Fibroblast of lung (primary cell): ENCODE measurements at regions not wholly inside any gene's neighbourhood (a gene's known extent, or its start where the extent isn't known, plus 50 kb on each side); places are given as distances from the start of the nearest gene placed in this dataset.

Source experiments
- DNase-seq, 2 donors: peaks; one replicate each; pipeline versions ENCODE4 v3.0.0 to v3.0.0-alpha.2; 2010; ENCODE audit warnings: low read depth in 2 of 2
- H2AFZ ChIP-seq: 2 replicates; pipeline ENCODE4 v1.5.1; 2012; ENCODE audit warnings: low read length, control low read depth, inconsistent platforms
- H3K27ac ChIP-seq: 2 replicates; pipeline ENCODE4 v1.5.1; 2011; ENCODE audit warnings: low read length, control low read depth; ENCODE audit not compliant: insufficient read depth
- H3K27me3 ChIP-seq: 2 replicates; pipeline ENCODE4 v1.5.1; 2011; ENCODE audit warnings: mild to moderate bottlenecking, low read length; ENCODE audit not compliant: control insufficient read depth, insufficient read depth
- H3K36me3 ChIP-seq: 2 replicates; pipeline ENCODE4 v1.5.1; 2011; ENCODE audit warnings: low read length; ENCODE audit not compliant: control insufficient read depth, insufficient read depth
- H3K4me1 ChIP-seq: 2 replicates; pipeline ENCODE4 v1.5.1; 2011; ENCODE audit warnings: low read length; ENCODE audit not compliant: control insufficient read depth, insufficient read depth; ENCODE audit errors: extremely low read depth
- H3K4me2 ChIP-seq: 2 replicates; pipeline ENCODE4 v1.5.1; 2011; ENCODE audit warnings: low read length, control low read depth; ENCODE audit not compliant: insufficient read depth; ENCODE audit errors: extremely low read depth
- H3K4me3 ChIP-seq, 4 experiments: fragments of 200-600 bp in 1 of 4; sonication (generic) in 1 of 4; replicated peaks in 1 of 4; 2 replicates each; pipeline ENCODE4 v1.5.1; 2011 to 2016; ENCODE audit warnings: low read length in 4 of 4, low read depth in 3 of 4, mild to moderate bottlenecking in 3 of 4, control low read depth in 2 of 4, inconsistent platforms in 1 of 4, mixed read lengths in 1 of 4; ENCODE audit not compliant: insufficient read depth in 1 of 4; ENCODE audit errors: control extremely low read depth in 1 of 4
- H3K79me2 ChIP-seq: 2 replicates; pipeline ENCODE4 v1.5.1; 2012; ENCODE audit warnings: mild to moderate bottlenecking, low read length, inconsistent platforms; ENCODE audit not compliant: control insufficient read depth, insufficient read depth
- H3K9ac ChIP-seq: 2 replicates; pipeline ENCODE4 v1.5.1; 2011; ENCODE audit warnings: mild to moderate bottlenecking, low read length, control low read depth; ENCODE audit not compliant: insufficient read depth
- H3K9me3 ChIP-seq: 2 replicates; pipeline ENCODE4 v1.5.1; 2012; ENCODE audit warnings: low read depth, low read length; ENCODE audit not compliant: control insufficient read depth, insufficient read depth
- H4K20me1 ChIP-seq: 2 replicates; pipeline ENCODE4 v1.5.1; 2011; ENCODE audit warnings: low read length; ENCODE audit not compliant: control insufficient read depth, insufficient read depth; ENCODE audit errors: extremely low read depth
- CTCF ChIP-seq, 2 donors: IDR thresholded peaks in 1 of 2; conservative IDR thresholded peaks in 1 of 2; 1 replicate in 1 of 2; 2 replicates in 1 of 2; pipeline ENCODE4 v1.5.1; 2011 to 2012; ENCODE audit warnings: low read length in 2 of 2, control low read depth in 1 of 2, inconsistent platforms in 1 of 2, low read depth in 1 of 2, mild to moderate bottlenecking in 1 of 2
- EZH2 ChIP-seq: IDR thresholded peaks from 2 replicates; pipeline ENCODE4 v1.5.1; 2012; ENCODE audit warnings: low read length, control low read depth, mild to moderate bottlenecking; ENCODE audit errors: missing control alignments

- no peak for TF ChIP-seq CTCF (conservative IDR thresholded peaks at IDR 0.05 in 1 of 2, IDR thresholded peaks at IDR 0.05 in 1 of 2; ENCODE audit: low read depth in 1 of 2, low read length in 2 of 2)
- no peak for TF ChIP-seq EZH2
- Histone ChIP-seq H3K4me3 (no peak overlapping the region), H3K27ac (no peak overlapping the region), H4K20me1 (no peaks in the 10 kb centered on the region), H3K9me3 (no peaks in the 10 kb centered on the region), H3K4me1 (no peaks in the 10 kb centered on the region), H2AFZ (no peak overlapping the region), H3K36me3 (no peaks in the 10 kb centered on the region), H3K9ac (no peak overlapping the region), H3K27me3 (no peaks in the 10 kb centered on the region), H3K79me2 (no peaks in the 10 kb centered on the region), H3K4me2 (no peak overlapping the region)
- DNase-seq = no peak
Observed at GRCh38 chr3:34377961-34378360, 579.5 kb downstream of the PDCD6IP start.

GRCh38 chr3:34381243-34381642 lies 582.8 kb downstream of the PDCD6IP start:
- Histone ChIP-seq H3K79me2 (no peaks in the 10 kb centered on the region), H3K9ac (no peak overlapping the region), H3K4me3 (no peak overlapping the region), H2AFZ (no peak overlapping the region), H3K9me3 (no peaks in the 10 kb centered on the region), H3K27ac (no peak overlapping the region), H3K36me3 (no peaks in the 10 kb centered on the region), H4K20me1 (no peaks in the 10 kb centered on the region), H3K27me3 (no peaks in the 10 kb centered on the region), H3K4me1 (no peaks in the 10 kb centered on the region), H3K4me2 (no peak overlapping the region)
- TF ChIP-seq CTCF (conservative IDR thresholded peaks at IDR 0.05 in 1 of 2, IDR thresholded peaks at IDR 0.05 in 1 of 2; ENCODE audit: low read depth in 1 of 2, low read length in 2 of 2) (no peak), EZH2 (no peak)
- no peak for DNase-seq

DNA sequence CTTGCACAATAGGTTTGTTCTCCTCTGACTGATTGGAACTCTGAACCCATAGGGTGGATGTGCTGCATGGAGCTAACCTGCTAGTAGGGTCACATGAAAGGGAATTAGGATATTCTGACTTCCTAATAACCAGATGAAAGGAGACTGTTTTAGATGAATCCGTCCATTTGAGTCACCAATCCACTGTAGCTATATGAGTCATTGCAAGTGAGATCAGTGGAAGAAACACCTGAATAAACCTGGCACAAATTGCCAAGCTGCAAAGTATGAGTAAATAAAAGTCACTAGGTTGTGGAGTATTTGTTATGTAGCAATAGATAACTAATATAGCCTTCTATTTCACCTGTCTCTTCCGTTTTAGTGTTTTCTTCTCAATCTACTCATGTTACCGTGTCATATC lies 584.4 kb downstream of the PDCD6IP start:
- H3K36me3 ChIP-seq = no peaks in the 10 kb centered on the region
- no peaks in the 10 kb centered on the region for H4K20me1 ChIP-seq
- no peaks in the 10 kb centered on the region for H3K4me1 ChIP-seq
- H3K27ac ChIP-seq = no peak overlapping the region
- no peak overlapping the region for H3K4me2 ChIP-seq
- H3K9ac ChIP-seq = no peak overlapping the region
- TF ChIP-seq CTCF (conservative IDR thresholded peaks at IDR 0.05 in 1 of 2, IDR thresholded peaks at IDR 0.05 in 1 of 2; ENCODE audit: low read depth in 1 of 2, low read length in 2 of 2) (no peak), EZH2 (no peak)
- DNase-seq = no peak
- H3K9me3 ChIP-seq = no peaks in the 10 kb centered on the region
- H2AFZ ChIP-seq = no peak overlapping the region
- no peak overlapping the region for H3K4me3 ChIP-seq
- no peaks in the 10 kb centered on the region for H3K27me3 ChIP-seq
- H3K79me2 ChIP-seq = no peaks in the 10 kb centered on the region
